ENCODE measurements at regions not wholly inside any gene's neighbourhood (a gene's known extent, or its start where the extent isn't known, plus 50 kb on each side); places are given as distances from the start of the nearest gene placed in this dataset.

- TF ChIP-seq SNAI2 (CRISPR knock-in tag; IDR thresholded peaks at IDR 0.05): no peak
- TF ChIP-seq ZFP30 (CRISPR knock-in tag; IDR thresholded peaks at IDR 0.05): no peak
- no peak for TF ChIP-seq CREB5 (CRISPR knock-in tag; IDR thresholded peaks at IDR 0.05; ENCODE audit: low read depth)
- no peak for TF ChIP-seq POU6F1 (CRISPR knock-in tag; IDR thresholded peaks at IDR 0.05; ENCODE audit: borderline replicate concordance, low read depth)
- no peak for TF ChIP-seq OSR1 (CRISPR knock-in tag; IDR thresholded peaks at IDR 0.05)
- no peak for TF ChIP-seq ESRRG (CRISPR knock-in tag; IDR thresholded peaks at IDR 0.05)
- no peak for TF ChIP-seq RARB (CRISPR knock-in tag; IDR thresholded peaks at IDR 0.05)
- TF ChIP-seq ZNF565 (CRISPR knock-in tag; conservative IDR thresholded peaks at IDR 0.05; ENCODE audit: low read depth): no peak
- no peak for TF ChIP-seq PATZ1 (CRISPR knock-in tag; IDR thresholded peaks at IDR 0.05; ENCODE audit: borderline replicate concordance)
- no peak for TF ChIP-seq PPARA (CRISPR knock-in tag; IDR thresholded peaks at IDR 0.05; ENCODE audit: borderline replicate concordance)
- TF ChIP-seq ISL1 (CRISPR knock-in tag; IDR thresholded peaks at IDR 0.05): no peak
Measured at GRCh38 chr22:48785792-48786678, 1041.6 kb downstream of the BRD1 start.

All from SK-N-SH treated with all-trans-retinoic acid at 6 μM for 48 hours (cell line).